ENCODE measurements at regions not wholly inside any gene's neighbourhood (a gene's known extent, or its start where the extent isn't known, plus 50 kb on each side); places are given as distances from the start of the nearest gene placed in this dataset.

- intact Hi-C loops (cut with micrococcal nuclease; ENCODE audit: unreplicated experiment): no loop called here
These were observed 494.3 kb downstream of the TRHDE start for GRCh38 chr12:72766517-72766916.

GRCh38 chr12:72774023-72774422, 501.9 kb downstream of the TRHDE start:
- intact Hi-C loops (cut with micrococcal nuclease; ENCODE audit: unreplicated experiment): no loop called here
- Histone ChIP-seq H3K27me3 (replicated peaks; ENCODE audit: insufficient read depth, low read depth, low read length, poor library complexity) (no peaks in the 10 kb centered on the region), H3K4me3 (ENCODE audit: low read depth, low read length, poor library complexity, severe bottlenecking) (no peak overlapping the region), H3K36me3 (ENCODE audit: insufficient read depth, low read length, poor library complexity, severe bottlenecking) (no peaks in the 10 kb centered on the region), H3K27ac (ENCODE audit: low read depth, low read length, poor library complexity, severe bottlenecking) (no peak overlapping the region), H3K4me1 (ENCODE audit: insufficient read depth, low read length, poor library complexity, severe bottlenecking) (peaks cover 18% of the 10 kb centered on the region), H3K9me3 (ENCODE audit: low read depth, low read length, poor library complexity, severe bottlenecking) (no peaks in the 10 kb centered on the region)
- ChIA-PET CTCF (no interaction called here), POLR2A (ENCODE audit: low non-redundant PET) (no interaction called here)
- no peak for TF ChIP-seq CTCF (conservative IDR thresholded peaks at IDR 0.05; ENCODE audit: low read depth, low read length)
- no peak for TF ChIP-seq EZH2 (IDR thresholded peaks at IDR 0.05; ENCODE audit: borderline replicate concordance, low read depth, low read length, poor library complexity, severe bottlenecking)
- no peak for DNase-seq (ENCODE audit: low spot score)
- no TSS peak for BruUV-seq (replicated peaks)

More at GRCh38 chr12:72766517-72766916, 494.3 kb downstream of the TRHDE start:
- POLR2A ChIA-PET (ENCODE audit: low non-redundant PET): no interaction called here
- DNase-seq (ENCODE audit: low spot score): no peak
- BruUV-seq (replicated peaks): no TSS peak
- Histone ChIP-seq H3K27me3 (replicated peaks; ENCODE audit: insufficient read depth, low read depth, low read length, poor library complexity) (no peaks in the 10 kb centered on the region), H3K9me3 (ENCODE audit: low read depth, low read length, poor library complexity, severe bottlenecking) (no peaks in the 10 kb centered on the region), H3K4me3 (ENCODE audit: low read depth, low read length, poor library complexity, severe bottlenecking) (no peak overlapping the region), H3K4me1 (ENCODE audit: insufficient read depth, low read length, poor library complexity, severe bottlenecking) (peaks cover 22% of the 10 kb centered on the region), H3K27ac (ENCODE audit: low read depth, low read length, poor library complexity, severe bottlenecking) (no peak overlapping the region), H3K36me3 (ENCODE audit: insufficient read depth, low read length, poor library complexity, severe bottlenecking) (no peaks in the 10 kb centered on the region)
- no peak for TF ChIP-seq EZH2 (IDR thresholded peaks at IDR 0.05; ENCODE audit: borderline replicate concordance, low read depth, low read length, poor library complexity, severe bottlenecking)
- CTCF ChIA-PET: no interaction called here

DNA sequence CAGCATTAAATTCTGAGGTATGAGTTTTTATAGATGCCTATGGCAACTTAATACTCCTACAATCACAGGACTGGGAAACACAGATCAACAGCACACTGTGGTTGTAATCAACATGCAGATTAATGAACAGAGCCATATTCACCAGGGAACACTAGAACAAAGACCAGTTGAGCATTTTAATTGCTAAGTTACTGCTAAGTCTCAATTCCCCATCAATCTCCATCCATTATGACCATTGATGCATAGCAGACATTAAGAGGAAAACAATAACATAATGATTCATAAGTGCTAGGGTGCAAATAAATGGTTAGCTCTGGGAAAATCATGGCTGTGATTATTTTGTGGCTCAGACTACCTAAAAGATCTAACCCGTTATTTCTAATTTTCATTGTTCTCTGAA, 505.6 kb downstream of the TRHDE start:
- H3K27ac ChIP-seq (ENCODE audit: low read depth, low read length, poor library complexity, severe bottlenecking): no peak overlapping the region
- H3K4me3 ChIP-seq (ENCODE audit: low read depth, low read length, poor library complexity, severe bottlenecking): no peak overlapping the region
- intact Hi-C loops (cut with micrococcal nuclease; ENCODE audit: unreplicated experiment): no loop called here
- H3K27me3 ChIP-seq (replicated peaks; ENCODE audit: insufficient read depth, low read depth, low read length, poor library complexity): no peaks in the 10 kb centered on the region
- H3K36me3 ChIP-seq (ENCODE audit: insufficient read depth, low read length, poor library complexity, severe bottlenecking): no peaks in the 10 kb centered on the region
- DNase-seq (ENCODE audit: low spot score): no peak
- CTCF ChIA-PET: no interaction called here
- H3K4me1 ChIP-seq (ENCODE audit: insufficient read depth, low read length, poor library complexity, severe bottlenecking): no peaks in the 10 kb centered on the region
- BruUV-seq (replicated peaks): no TSS peak
- no peaks in the 10 kb centered on the region for H3K9me3 ChIP-seq (ENCODE audit: low read depth, low read length, poor library complexity, severe bottlenecking)
- no peak for TF ChIP-seq EZH2 (IDR thresholded peaks at IDR 0.05; ENCODE audit: borderline replicate concordance, low read depth, low read length, poor library complexity, severe bottlenecking)
- TF ChIP-seq CTCF (conservative IDR thresholded peaks at IDR 0.05; ENCODE audit: low read depth, low read length): no peak
- POLR2A ChIA-PET (ENCODE audit: low non-redundant PET): no interaction called here

DNA sequence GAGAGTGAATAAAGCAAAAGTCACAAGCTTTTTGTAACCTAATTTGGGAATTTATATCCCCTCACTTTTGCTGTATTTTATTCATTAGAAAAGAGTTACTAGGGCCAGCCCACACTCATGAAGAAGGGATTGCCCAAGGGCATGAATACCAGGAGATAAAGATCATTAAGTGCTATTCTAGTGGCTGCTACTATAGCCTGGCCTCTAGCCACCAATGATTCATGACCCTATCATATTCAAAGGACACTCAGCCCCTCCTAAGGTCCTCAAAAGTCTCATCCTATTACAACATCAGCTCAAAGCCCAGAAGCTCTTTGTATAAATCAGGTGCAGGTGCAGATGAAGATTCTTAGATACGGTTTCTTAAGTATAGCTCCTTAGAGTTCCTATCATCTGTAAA, 518.1 kb downstream of the TRHDE start:
- Histone ChIP-seq H3K9me3 (ENCODE audit: low read depth, low read length, poor library complexity, severe bottlenecking) (no peaks in the 10 kb centered on the region), H3K4me1 (ENCODE audit: insufficient read depth, low read length, poor library complexity, severe bottlenecking) (no peaks in the 10 kb centered on the region), H3K4me3 (ENCODE audit: low read depth, low read length, poor library complexity, severe bottlenecking) (no peak overlapping the region), H3K27ac (ENCODE audit: low read depth, low read length, poor library complexity, severe bottlenecking) (no peak overlapping the region), H3K36me3 (ENCODE audit: insufficient read depth, low read length, poor library complexity, severe bottlenecking) (no peaks in the 10 kb centered on the region), H3K27me3 (replicated peaks; ENCODE audit: insufficient read depth, low read depth, low read length, poor library complexity) (no peaks in the 10 kb centered on the region)
- ChIA-PET POLR2A (ENCODE audit: low non-redundant PET) (no interaction called here), CTCF (no interaction called here)
- TF ChIP-seq CTCF (conservative IDR thresholded peaks at IDR 0.05; ENCODE audit: low read depth, low read length): no peak
- TF ChIP-seq EZH2 (IDR thresholded peaks at IDR 0.05; ENCODE audit: borderline replicate concordance, low read depth, low read length, poor library complexity, severe bottlenecking): no peak
- DNase-seq (ENCODE audit: low spot score): no peak
- no TSS peak for BruUV-seq (replicated peaks)
- intact Hi-C loops (cut with micrococcal nuclease; ENCODE audit: unreplicated experiment): no loop called here

Data from A673 (cell line).